SKM-1 (cell line): ENCODE measurements at regions not wholly inside any gene's neighbourhood (a gene's known extent, or its start where the extent isn't known, plus 50 kb on each side); places are given as distances from the start of the nearest gene placed in this dataset.

Experiments
- DNase-seq: peaks from one replicate; lab custom pipeline; 2025; ENCODE audit not compliant: unreplicated experiment; lab: John Stamatoyannopoulos, UW

- DNase-seq = no peak
These were observed 256.0 kb downstream of the DCDC2C start for GRCh38 chr2:3959372-3959771.

- no peak for DNase-seq
These were observed 256.7 kb downstream of the DCDC2C start for GRCh38 chr2:3960106-3960505.

GRCh38 chr2:3962719-3963118 lies 259.3 kb downstream of the DCDC2C start:
- DNase-seq = no peak

GRCh38 chr2:3965211-3965610 lies 261.8 kb downstream of the DCDC2C start:
- no peak for DNase-seq

- DNase-seq = no peak
These were observed 262.6 kb downstream of the DCDC2C start for GRCh38 chr2:3965953-3966352.

GRCh38 chr2:3966470-3966869 lies 263.1 kb downstream of the DCDC2C start:
- DNase-seq = no peak

GRCh38 chr2:3968736-3969135 lies 265.4 kb downstream of the DCDC2C start:
- no peak for DNase-seq

GRCh38 chr2:3970791-3971651 lies 267.6 kb downstream of the DCDC2C start:
- no peak for DNase-seq

- DNase-seq = no peak
These were observed 268.3 kb downstream of the DCDC2C start for GRCh38 chr2:3971652-3972192.

GRCh38 chr2:3972377-3972776 lies 269.0 kb downstream of the DCDC2C start:
- no peak for DNase-seq

GRCh38 chr2:3974765-3975164 lies 271.4 kb downstream of the DCDC2C start:
- no peak for DNase-seq

- no peak for DNase-seq
These were observed 278.1 kb downstream of the DCDC2C start for GRCh38 chr2:3981446-3981987.

- DNase-seq = no peak
These were observed 278.8 kb downstream of the DCDC2C start for GRCh38 chr2:3982160-3982559.

GRCh38 chr2:3986063-3986462 lies 282.7 kb downstream of the DCDC2C start:
- no peak for DNase-seq

- no peak for DNase-seq
These were observed 283.3 kb downstream of the DCDC2C start for GRCh38 chr2:3986530-3987258.

- no peak for DNase-seq
These were observed 299.5 kb downstream of the DCDC2C start for GRCh38 chr2:4002841-4003403.

GRCh38 chr2:4012197-4012596 lies 308.8 kb downstream of the DCDC2C start:
- DNase-seq = no peak

- DNase-seq = no peak
These were observed 315.2 kb downstream of the DCDC2C start for GRCh38 chr2:4018535-4018934.

GRCh38 chr2:4020153-4020552 lies 316.8 kb downstream of the DCDC2C start:
- DNase-seq = no peak

GRCh38 chr2:4020649-4021048 lies 317.3 kb downstream of the DCDC2C start:
- DNase-seq = no peak

GRCh38 chr2:4024605-4025004 lies 321.2 kb downstream of the DCDC2C start:
- no peak for DNase-seq
